Stimulated activated CD8-positive, alpha-beta memory T cell treated with anti-CD3 and anti-CD28 coated beads, Interleukin-2, amount 100 ng/mL, for 1 hour (primary cell): ENCODE measurements at regions not wholly inside any gene's neighbourhood (a gene's known extent, or its start where the extent isn't known, plus 50 kb on each side); places are given as distances from the start of the nearest gene placed in this dataset.
A peak's percentile ranks its signal among the peaks of the same experiment; 100 is the strongest.

Experiments
- DNase-seq, 2 donors: peaks; one replicate each; pipeline ENCODE4 v3.0.0-alpha.2; 2020; ENCODE audit warnings: low read depth in 2 of 2

DNA sequence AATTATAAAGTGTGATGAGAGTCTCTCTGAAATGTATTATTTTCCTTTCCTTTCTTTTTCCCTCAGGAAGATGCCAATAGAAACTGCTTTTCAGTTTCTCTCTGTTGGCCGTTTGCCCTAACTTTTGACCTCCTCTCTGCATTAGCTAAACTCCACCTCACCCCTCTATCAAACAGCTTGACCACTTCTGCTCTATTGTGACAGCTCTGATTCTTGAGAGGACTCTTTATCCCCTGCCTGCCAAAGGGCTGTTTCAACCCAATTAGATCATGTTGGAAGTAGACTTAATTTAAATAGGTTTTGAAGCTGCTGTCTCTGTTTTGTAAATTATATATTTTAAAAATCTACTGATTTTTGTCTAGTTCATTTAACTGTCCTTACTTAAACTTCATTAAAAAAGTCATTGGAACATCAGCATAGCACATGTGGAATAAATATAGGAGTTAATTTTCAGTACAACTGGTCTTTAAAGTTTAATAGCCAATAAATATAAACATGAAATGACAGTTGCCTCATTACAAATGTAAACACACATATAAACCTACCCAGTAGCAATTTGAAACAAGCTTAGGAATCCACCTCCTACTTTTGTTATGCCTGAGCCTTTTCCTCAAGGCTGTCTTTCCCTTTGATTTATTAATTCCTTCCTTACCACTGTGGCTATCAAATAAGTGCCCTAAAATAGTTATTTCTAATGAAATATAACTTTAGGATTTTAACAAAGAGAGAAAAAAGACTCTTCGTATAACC lies 152.0 kb downstream of the CHRM3 start:
- no peak for DNase-seq

DNA sequence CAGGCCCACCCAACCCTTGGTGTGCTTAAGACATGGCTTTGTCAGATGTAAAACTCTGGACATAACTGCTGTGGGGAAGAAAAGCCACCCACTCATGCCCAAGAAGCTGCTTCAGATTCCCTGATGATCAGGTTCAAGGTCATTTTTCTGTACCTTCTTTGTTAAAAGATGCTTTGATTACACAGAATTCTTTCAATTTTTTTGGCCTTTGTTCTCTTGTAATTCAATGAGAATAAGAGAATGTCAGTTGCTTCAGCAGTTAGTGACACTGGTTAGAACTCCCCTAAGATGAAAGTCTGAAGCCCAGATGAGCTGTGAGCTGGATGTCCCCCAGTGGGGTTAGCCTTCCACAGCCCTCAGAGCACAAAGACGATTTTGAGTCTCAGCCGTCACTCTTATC lies 152.7 kb downstream of the CHRM3 start:
- DNase-seq = no peak

DNA sequence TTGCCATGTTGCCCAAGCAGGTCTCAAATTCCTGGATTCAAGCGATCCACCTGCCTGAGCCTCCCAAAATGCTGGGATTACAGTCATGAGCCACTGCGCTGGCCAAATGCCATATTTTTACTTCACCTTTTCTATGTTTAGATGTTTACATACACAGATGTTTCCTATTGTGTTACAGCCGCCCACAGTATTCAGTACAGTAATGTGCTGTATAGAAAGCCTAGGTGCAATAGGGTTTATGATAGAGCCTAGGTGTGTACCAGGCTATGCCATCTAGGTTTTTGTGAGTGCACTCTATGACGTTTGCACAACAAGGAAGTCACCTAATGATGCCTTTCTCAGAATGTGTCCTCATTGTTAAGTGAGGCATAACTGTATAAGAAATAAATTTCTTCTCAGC lies 153.4 kb downstream of the CHRM3 start:
- no peak for DNase-seq

DNA sequence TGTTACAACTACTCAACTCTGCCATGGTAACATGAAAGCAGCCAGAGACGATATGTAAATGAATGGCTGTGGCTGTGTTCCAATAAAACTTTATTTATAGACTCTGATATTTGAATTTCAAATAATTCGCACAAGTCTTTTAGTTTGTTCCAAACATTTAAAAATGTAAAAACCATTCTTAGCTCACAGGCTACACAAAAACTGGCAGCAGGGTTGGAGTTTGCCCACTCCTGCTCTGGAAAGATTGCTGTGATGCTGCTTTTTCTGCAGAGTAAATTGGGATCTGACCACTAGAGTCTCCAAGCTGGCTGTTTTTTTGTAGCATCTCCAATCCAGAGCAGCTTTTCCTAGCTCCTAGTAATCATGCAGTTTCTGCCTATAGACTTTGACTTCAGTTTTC lies 157.5 kb downstream of the CHRM3 start:
- no peak for DNase-seq

DNA sequence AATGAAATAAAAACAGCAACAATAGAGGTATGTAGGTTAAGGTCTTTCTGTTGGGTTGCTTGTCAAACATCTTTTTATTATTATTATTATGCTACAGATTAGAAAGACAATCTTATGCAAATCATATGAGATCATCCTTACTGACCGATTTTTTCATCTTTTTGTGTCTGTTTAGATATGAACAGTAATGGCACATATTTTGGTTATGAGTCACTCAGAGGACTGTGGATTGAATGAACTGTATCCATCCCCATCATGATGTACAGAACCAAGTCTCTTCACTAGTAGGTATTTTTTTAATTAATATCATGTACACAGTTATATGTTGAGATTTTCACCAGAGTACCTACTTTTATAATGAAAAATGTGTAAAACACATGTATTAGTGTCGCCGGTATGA lies 159.1 kb downstream of the CHRM3 start:
- DNase-seq = no peak

GRCh38 chr1:239547987-239548386 lies 161.6 kb downstream of the CHRM3 start:
- no peak for DNase-seq

- no peak for DNase-seq
Measured at GRCh38 chr1:239550178-239550577, 163.8 kb downstream of the CHRM3 start.

GRCh38 chr1:239555350-239555749 lies 169.0 kb downstream of the CHRM3 start:
- DNase-seq = no peak

DNA sequence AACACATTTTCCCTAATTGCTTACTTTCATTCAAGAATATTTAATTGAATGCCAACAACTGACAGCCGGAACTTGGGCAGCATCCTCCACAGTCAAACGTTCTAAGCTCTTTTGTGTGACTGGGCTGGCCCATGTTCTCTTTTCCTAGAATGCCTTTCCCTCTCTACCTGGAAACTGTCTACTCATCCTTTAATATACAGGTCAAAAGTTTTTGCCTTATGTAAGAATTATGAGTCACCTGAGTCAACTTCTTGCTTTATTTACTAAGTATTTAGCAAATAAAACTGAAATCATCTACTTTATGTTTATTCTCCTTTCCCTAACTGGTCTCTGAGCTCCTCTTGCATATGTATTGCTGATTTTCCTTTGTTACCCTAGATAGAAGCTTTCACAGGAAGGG lies 172.2 kb downstream of the CHRM3 start:
- DNase-seq = no peak

DNA sequence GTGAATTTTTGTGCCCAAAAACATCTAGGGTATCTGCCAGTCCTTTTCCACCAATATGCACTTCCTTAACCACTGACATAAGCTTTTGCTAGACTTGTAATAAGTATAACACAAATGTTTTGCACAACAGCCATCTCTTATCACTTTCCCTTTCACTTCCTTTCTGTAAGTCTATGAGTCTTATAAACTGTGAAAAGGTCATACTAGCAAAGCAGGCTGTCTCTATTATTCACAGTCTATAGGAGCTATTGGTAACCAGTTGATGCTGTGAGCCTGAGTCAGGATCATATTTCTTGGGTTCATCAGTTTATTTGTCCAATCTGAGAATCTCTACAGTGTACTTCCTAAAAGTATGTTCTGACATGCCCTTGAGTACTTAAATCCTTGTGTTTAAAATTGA lies 172.6 kb downstream of the CHRM3 start:
- no peak for DNase-seq

DNA sequence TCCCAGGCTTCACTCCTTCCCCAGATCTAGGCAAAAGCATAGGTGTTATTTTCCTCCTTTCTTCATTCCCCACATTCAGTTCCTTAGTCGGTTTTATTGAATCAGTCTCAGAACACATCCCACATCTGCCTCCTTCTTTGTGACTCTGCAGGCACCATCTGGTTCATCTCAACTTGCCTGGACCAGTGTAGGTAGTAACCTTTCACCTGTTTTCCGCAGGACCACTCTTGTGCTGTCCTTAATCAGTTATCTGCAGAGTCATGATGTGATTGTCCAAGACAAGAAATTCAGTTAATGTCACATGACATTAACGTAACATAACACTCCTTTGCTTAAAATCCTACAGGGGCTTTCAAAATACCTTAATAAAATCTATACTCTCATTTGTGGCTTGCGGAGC lies 174.6 kb downstream of the CHRM3 start:
- DNase-seq = no peak

DNA sequence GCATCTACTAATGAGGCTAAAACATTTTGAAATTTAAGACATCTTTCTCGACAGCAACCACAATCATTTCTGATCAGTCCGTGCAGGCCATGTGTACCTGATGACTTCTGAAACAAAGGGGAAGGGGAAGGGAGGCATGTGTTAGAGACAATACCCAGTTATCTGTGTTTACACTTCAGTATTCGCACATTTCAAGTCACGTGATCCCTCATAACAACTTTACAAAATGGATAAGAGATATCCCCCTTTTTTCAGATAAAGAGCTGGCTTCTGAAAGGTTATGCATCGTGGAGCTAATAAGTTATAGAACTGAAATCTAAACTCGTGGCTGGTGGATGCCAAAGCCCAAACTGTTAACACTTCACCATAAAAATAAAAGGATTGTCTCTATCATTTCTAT lies 175.7 kb downstream of the CHRM3 start:
- no peak for DNase-seq

DNA sequence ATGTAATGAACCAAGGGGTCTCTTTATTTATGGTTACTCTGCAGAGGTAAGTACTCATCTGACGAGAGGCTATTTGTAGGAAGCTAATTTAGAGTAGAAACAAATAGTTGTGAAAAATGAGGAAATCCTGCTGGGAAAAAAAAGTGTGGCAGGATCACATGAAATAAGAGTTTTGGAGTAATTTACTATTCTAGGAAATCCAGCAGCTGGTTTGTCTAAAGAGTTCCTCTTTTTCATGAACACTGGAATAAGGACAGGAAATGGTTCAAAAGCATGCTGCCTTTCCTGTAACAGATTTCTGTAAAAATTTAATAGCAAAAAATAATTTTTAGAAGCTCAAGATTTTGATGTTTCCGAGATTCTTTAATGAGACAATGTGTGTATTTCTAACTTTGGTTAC lies 177.3 kb downstream of the CHRM3 start:
- DNase-seq = no peak

GRCh38 chr1:239566074-239566473 lies 179.7 kb downstream of the CHRM3 start:
- DNase-seq = no peak

DNA sequence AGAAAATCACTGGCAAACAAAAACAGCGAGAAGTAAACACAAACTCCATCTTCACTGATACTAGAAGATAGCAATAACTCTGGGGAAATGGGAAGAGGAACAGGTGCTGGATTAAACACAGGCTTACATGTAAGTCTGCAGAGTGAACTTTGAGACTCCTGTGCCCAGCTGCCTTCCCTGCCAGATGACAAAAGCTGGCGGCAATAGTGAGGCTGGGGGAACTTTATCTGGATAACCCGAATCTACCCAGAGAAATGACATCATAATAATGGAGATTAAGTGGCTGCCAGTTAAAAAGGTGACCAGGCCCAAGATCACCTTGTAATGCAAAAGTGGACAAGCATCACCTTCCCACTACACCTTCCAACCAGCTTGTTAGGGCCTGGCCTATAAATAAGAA lies 184.5 kb downstream of the CHRM3 start:
- no peak for DNase-seq

DNA sequence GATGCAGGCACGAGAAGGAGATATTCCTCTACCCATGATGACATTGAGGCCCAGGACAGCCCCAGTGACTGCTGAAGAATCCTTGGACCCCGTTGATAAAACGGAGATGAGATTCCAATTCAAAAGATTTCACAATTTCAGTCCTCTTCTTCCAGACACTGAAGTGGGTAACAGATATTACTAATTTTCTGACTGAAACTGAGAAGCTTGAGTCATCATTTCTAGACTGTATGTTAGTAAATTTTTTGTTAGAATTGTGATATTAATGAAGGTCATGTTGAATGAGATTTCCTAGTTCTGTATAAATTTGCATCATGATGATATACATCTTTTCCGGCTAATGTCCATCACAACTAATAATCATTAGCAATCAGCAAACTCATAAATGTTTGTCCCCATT lies 185.8 kb downstream of the CHRM3 start:
- DNase-seq = no peak

GRCh38 chr1:239574112-239574511 lies 187.7 kb downstream of the CHRM3 start:
- no peak for DNase-seq

- no peak for DNase-seq
Measured at GRCh38 chr1:239575113-239575512, 188.7 kb downstream of the CHRM3 start.

GRCh38 chr1:239583536-239583935 lies 197.2 kb downstream of the CHRM3 start:
- DNase-seq = no peak

DNA sequence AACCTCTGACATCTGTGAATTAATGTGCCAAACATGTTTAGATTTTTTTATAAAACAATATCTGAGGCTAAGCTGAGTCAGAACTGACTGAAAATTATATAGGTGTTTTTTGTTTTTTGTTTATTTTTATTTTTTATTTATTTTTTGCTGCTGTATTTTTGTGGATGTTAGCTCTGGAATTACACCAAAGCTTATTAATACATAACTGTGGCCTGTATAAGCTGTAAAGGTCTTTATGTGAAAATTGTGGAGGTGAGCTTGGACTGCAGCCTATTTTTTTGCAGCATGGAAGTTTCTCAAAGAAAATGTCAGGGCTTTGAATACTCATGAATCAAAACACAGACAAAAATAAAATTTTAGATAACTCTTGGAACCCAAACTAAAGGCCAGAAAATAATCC lies 199.8 kb downstream of the CHRM3 start:
- DNase-seq = no peak

DNA sequence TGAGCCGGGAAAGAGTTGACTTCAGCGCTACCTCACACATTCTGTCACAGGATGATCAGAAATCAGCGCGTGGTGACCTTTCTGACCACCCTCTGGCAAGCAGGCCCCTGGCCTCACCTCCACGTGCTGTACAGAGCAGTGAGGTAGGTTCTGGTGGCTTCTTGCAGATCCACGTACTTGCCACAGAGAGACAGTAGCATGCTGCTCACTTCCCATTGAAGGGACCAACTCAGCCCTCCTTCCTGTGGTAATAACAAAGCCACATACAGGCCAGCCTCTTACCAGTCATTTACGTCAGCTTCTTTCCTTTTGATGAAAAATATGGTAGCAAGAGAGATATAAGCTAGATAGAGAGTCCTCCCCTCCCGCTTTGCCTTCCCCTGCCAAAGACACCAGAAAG lies 200.7 kb downstream of the CHRM3 start:
- DNase-seq = peak in 1 of 2 donors; percentile 7

DNA sequence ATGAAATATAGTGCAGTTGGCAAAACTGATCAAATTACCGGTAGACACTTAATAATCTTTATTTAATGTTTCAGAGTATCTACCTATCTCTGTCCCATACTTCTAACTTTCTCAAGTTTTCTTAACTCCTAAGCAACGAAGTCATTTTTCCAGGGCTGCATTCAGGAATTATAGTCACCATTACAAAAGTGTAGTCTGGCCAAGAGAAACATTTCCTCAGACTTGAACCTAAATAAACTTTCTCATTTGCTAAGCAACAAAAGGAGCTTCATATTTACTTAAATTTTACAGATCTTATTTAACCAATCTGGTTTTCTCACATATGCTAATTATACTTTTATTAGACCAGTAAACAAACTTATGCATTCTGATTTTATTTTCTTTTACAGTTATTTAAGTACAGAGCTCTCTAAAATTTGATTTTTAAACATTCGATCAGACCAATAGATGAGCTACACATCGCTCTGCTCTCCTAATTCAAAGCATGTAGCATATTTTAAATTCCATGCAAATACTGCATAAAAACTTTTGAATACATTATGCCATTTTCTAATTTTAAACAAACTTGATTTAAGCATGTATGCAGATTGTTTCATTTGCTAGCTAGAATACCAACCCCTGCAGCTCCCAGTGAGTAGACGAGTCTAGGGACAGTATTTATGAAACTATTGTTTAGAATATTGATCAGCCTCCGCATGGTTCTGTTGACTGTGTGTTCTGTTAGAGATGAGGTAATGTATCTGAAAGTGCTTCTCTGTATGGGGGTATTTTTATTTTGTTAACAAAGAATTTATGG lies 201.4 kb downstream of the CHRM3 start:
- no peak for DNase-seq

- DNase-seq = no peak
Measured at GRCh38 chr1:239590556-239590955, 204.2 kb downstream of the CHRM3 start.
